GM12878 (cell line): ENCODE measurements at regions not wholly inside any gene's neighbourhood (a gene's known extent, or its start where the extent isn't known, plus 50 kb on each side); places are given as distances from the start of the nearest gene placed in this dataset.
A peak's percentile ranks its signal among the peaks of the same experiment; 100 is the strongest.

ENCODE experiments used
- BACH1 ChIP-seq: fragments of 450-650 bp; IDR thresholded peaks from 2 replicates; pipeline ENCODE4 v1.6.1; 2017; ENCODE audit warnings: mild to moderate bottlenecking, borderline replicate concordance
- CHD1 ChIP-seq: IDR thresholded peaks from 2 replicates; pipeline ENCODE4 v1.6.1; 2012; ENCODE audit warnings: low read depth, low read length, improper control_type of control experiment
- CHD4 ChIP-seq: fragments of 200-600 bp; sonication (generic); IDR thresholded peaks from 2 replicates; pipeline ENCODE4 v1.6.1; 2016; ENCODE audit warnings: mild to moderate bottlenecking
- FOS ChIP-seq: IDR thresholded peaks from 3 replicates; pipeline ENCODE4 v1.6.1; 2011; ENCODE audit warnings: borderline replicate concordance; ENCODE audit not compliant: insufficient read length; ENCODE audit errors: extremely low read depth
- FOXM1 ChIP-seq: IDR thresholded peaks from 2 replicates; pipeline ENCODE4 v1.6.1; 2012; ENCODE audit warnings: low read depth, mild to moderate bottlenecking, inconsistent platforms, low read length, moderate library complexity
- GATAD2B ChIP-seq: fragments of 450-650 bp; conservative IDR thresholded peaks from 2 replicates; pipeline ENCODE4 v1.6.1; 2017; ENCODE audit warnings: low read depth, mild to moderate bottlenecking, moderate library complexity
- HDAC2 ChIP-seq: fragments of 200-600 bp; sonication (generic); IDR thresholded peaks from 2 replicates; pipeline ENCODE4 v1.6.1; 2017
- HDGF ChIP-seq: fragments of 450-650 bp; IDR thresholded peaks from 2 replicates; pipeline ENCODE4 v1.6.1; 2016; ENCODE audit warnings: antibody characterized with exemption
- JUND ChIP-seq: IDR thresholded peaks from 2 replicates; pipeline ENCODE4 v1.6.1; 2012; ENCODE audit warnings: low read depth, mild to moderate bottlenecking, low read length, improper control_type of control experiment, moderate library complexity
- MYC ChIP-seq: IDR thresholded peaks from 2 replicates; pipeline ENCODE4 v1.6.1; 2011; ENCODE audit warnings: mild to moderate bottlenecking, low read length, moderate library complexity, inconsistent platforms; ENCODE audit not compliant: insufficient read depth, insufficient replicate concordance, insufficient read length, severe bottlenecking
- NFIC ChIP-seq: IDR thresholded peaks from 2 replicates; pipeline ENCODE4 v1.6.1; 2012; ENCODE audit warnings: low read depth, mild to moderate bottlenecking, inconsistent platforms, low read length, moderate library complexity
- NR2C2 ChIP-seq: IDR thresholded peaks from 2 replicates; pipeline ENCODE4 v1.6.1; 2011; ENCODE audit warnings: borderline replicate concordance, low read depth; ENCODE audit not compliant: control insufficient read depth, insufficient read length
- PML ChIP-seq: IDR thresholded peaks from 2 replicates; pipeline ENCODE4 v1.6.1; 2012; ENCODE audit warnings: low read length, inconsistent platforms
- POLR2A ChIP-seq: IDR thresholded peaks from 2 replicates; pipeline ENCODE4 v1.6.1; 2011; ENCODE audit warnings: low read depth, mild to moderate bottlenecking, low read length
- RAD21 ChIP-seq: IDR thresholded peaks from 2 replicates; pipeline ENCODE4 v1.6.1; 2011; ENCODE audit warnings: mild to moderate bottlenecking, low read depth, low read length, moderate library complexity; ENCODE audit not compliant: insufficient read depth
- SIN3A ChIP-seq: IDR thresholded peaks from 2 replicates; pipeline ENCODE4 v1.6.1; 2012; ENCODE audit warnings: low read depth, low read length, improper control_type of control experiment
- SMAD5 ChIP-seq: IDR thresholded peaks from 2 replicates; pipeline ENCODE4 v1.6.1; 2016; ENCODE audit warnings: antibody characterized with exemption, low read depth
- SMC3 ChIP-seq: IDR thresholded peaks from 2 replicates; pipeline ENCODE4 v1.6.1; 2011; ENCODE audit warnings: low read length, improper control_type of control experiment, borderline replicate concordance
- STAT3 ChIP-seq: IDR thresholded peaks from 2 replicates; pipeline ENCODE4 v1.6.1; 2011; ENCODE audit warnings: low read depth, low read length, improper control_type of control experiment
- SUZ12 ChIP-seq: fragments of 200-600 bp; sonication (generic); IDR thresholded peaks from one replicate; pipeline ENCODE4 v1.6.1; 2018; ENCODE audit warnings: antibody characterized with exemption, mild to moderate bottlenecking; ENCODE audit not compliant: unreplicated experiment
- TAF1 ChIP-seq: IDR thresholded peaks from 2 replicates; pipeline ENCODE4 v1.6.1; 2011; ENCODE audit warnings: mild to moderate bottlenecking, low read depth, low read length, borderline replicate concordance
- TCF12 ChIP-seq: IDR thresholded peaks from 2 replicates; pipeline ENCODE4 v1.6.1; 2011; ENCODE audit warnings: low read depth, mild to moderate bottlenecking, low read length
- YBX1 ChIP-seq: fragments of 450-650 bp; IDR thresholded peaks from 2 replicates; pipeline ENCODE4 v1.6.1; 2016; ENCODE audit warnings: antibody characterized with exemption
- ZNF274 ChIP-seq: IDR thresholded peaks from one replicate; pipeline ENCODE4 v1.8.0; 2011; ENCODE audit not compliant: insufficient read length, insufficient read depth
- TF ChIP-seq, protein P1 (sequence below): fragments of 450-650 bp; IDR thresholded peaks from 2 replicates; pipeline ENCODE4 v1.6.1; 2018; ENCODE audit warnings: mild to moderate bottlenecking, low read depth, moderate library complexity; ENCODE audit not compliant: partially characterized antibody
- TF ChIP-seq, protein P2 (sequence below): fragments of 150-350 bp; IDR thresholded peaks from 2 replicates; pipeline ENCODE4 v1.6.1; 2014; ENCODE audit warnings: mild to moderate bottlenecking, low read depth, low read length
- TF ChIP-seq, protein P3 (sequence below): IDR thresholded peaks from 2 replicates; pipeline ENCODE4 v1.6.1; 2011; ENCODE audit warnings: borderline replicate concordance, low read depth, mild to moderate bottlenecking, moderate library complexity, mixed read lengths, low read length; ENCODE audit not compliant: insufficient read depth; ENCODE audit errors: extremely low read length
- TF ChIP-seq, protein P4 (sequence below): IDR thresholded peaks from 2 replicates; pipeline ENCODE4 v1.6.1; 2012; ENCODE audit warnings: low read depth, low read length, improper control_type of control experiment

GRCh38 chr1:234758851-234759250 lies 148.9 kb upstream of the IRF2BP2 start (continued):
- TF ChIP-seq, protein P1, sequence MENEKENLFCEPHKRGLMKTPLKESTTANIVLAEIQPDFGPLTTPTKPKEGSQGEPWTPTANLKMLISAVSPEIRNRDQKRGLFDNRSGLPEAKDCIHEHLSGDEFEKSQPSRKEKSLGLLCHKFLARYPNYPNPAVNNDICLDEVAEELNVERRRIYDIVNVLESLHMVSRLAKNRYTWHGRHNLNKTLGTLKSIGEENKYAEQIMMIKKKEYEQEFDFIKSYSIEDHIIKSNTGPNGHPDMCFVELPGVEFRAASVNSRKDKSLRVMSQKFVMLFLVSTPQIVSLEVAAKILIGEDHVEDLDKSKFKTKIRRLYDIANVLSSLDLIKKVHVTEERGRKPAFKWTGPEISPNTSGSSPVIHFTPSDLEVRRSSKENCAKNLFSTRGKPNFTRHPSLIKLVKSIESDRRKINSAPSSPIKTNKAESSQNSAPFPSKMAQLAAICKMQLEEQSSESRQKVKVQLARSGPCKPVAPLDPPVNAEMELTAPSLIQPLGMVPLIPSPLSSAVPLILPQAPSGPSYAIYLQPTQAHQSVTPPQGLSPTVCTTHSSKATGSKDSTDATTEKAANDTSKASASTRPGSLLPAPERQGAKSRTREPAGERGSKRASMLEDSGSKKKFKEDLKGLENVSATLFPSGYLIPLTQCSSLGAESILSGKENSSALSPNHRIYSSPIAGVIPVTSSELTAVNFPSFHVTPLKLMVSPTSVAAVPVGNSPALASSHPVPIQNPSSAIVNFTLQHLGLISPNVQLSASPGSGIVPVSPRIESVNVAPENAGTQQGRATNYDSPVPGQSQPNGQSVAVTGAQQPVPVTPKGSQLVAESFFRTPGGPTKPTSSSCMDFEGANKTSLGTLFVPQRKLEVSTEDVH: no peak
- TF ChIP-seq TAF1 (no peak), ZNF274 (no peak), MYC (no peak), FOXM1 (no peak), SUZ12 (no peak), PML (no peak), NR2C2 (no peak), STAT3 (no peak), SMAD5 (no peak), RAD21 (0 out of 2 replicates have a peak, but pooled peaks have one; percentile 1), SIN3A (no peak), YBX1 (no peak), GATAD2B (no peak), BACH1 (no peak), NFIC (peak; percentile 58; the same call in 1 of the 2 replicates), CHD4 (no peak), JUND (no peak), FOS (no peak), SMC3 (no peak), TCF12 (no peak), HDAC2 (no peak), CHD1 (no peak), HDGF (no peak), POLR2A (no peak)
- TF ChIP-seq, protein P2, sequence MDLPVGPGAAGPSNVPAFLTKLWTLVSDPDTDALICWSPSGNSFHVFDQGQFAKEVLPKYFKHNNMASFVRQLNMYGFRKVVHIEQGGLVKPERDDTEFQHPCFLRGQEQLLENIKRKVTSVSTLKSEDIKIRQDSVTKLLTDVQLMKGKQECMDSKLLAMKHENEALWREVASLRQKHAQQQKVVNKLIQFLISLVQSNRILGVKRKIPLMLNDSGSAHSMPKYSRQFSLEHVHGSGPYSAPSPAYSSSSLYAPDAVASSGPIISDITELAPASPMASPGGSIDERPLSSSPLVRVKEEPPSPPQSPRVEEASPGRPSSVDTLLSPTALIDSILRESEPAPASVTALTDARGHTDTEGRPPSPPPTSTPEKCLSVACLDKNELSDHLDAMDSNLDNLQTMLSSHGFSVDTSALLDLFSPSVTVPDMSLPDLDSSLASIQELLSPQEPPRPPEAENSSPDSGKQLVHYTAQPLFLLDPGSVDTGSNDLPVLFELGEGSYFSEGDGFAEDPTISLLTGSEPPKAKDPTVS: no peak
- TF ChIP-seq, protein P3, sequence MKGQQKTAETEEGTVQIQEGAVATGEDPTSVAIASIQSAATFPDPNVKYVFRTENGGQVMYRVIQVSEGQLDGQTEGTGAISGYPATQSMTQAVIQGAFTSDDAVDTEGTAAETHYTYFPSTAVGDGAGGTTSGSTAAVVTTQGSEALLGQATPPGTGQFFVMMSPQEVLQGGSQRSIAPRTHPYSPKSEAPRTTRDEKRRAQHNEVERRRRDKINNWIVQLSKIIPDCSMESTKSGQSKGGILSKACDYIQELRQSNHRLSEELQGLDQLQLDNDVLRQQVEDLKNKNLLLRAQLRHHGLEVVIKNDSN: no peak
- TF ChIP-seq, protein P4, sequence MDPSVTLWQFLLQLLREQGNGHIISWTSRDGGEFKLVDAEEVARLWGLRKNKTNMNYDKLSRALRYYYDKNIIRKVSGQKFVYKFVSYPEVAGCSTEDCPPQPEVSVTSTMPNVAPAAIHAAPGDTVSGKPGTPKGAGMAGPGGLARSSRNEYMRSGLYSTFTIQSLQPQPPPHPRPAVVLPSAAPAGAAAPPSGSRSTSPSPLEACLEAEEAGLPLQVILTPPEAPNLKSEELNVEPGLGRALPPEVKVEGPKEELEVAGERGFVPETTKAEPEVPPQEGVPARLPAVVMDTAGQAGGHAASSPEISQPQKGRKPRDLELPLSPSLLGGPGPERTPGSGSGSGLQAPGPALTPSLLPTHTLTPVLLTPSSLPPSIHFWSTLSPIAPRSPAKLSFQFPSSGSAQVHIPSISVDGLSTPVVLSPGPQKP: no peak
